ENCODE measurements at regions not wholly inside any gene's neighbourhood (a gene's known extent, or its start where the extent isn't known, plus 50 kb on each side); places are given as distances from the start of the nearest gene placed in this dataset.

DNA sequence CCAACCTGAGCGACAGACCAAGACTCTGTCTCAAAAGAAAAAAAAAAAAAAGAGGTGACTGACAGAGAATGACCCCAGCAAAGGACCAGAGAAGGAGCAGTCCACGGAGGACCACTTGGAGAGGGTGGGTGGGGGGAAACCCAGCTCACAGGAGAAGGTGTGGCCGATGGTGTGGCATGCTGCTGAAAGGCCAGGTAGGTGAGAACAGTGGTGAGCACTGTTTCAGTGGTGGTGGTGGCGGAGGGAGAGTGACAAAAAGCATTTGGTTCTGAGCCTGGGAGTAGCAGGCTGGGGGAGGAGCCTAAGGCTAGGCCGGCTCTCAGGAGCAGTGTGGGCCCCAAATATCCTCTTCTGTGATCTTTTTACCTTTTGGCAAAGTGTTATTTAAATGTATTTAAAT is 63.8 kb downstream of the IRF2BPL start:
- ChIA-PET SMC1A (ENCODE audit: uncharacterized antibody, unreplicated experiment) (interaction anchor here (0.8 to 14.6 kb wide), 10 partner anchors 8 to 88 kb away, joined by 3 to 172 read pairs (median 4); partner anchors contain the start of gene IRF2BPL), POLR2A (interaction anchor here (0.6 to 13.0 kb wide), 10 partner anchors 12 to 79 kb away, joined by 3 to 173 read pairs (median 3); no protein-coding TSS in a partner anchor), RAD21 (ENCODE audit: unreplicated experiment) (interaction anchor here (0.5 to 15.0 kb wide), 9 partner anchors 9 to 156 kb away, joined by 3 to 285 read pairs (median 5); partner anchors contain the start of gene IRF2BPL), CTCF (interaction anchor here (0.6 to 1.5 kb wide), 5 partner anchors 10 to 78 kb away, joined by 3 to 5 read pairs (median 3); no protein-coding TSS in a partner anchor)
- in situ Hi-C loops (cut with MboI) (loop anchor here (5.0 kb wide), 1 partner anchor 78 kb away; no protein-coding TSS in a partner anchor), intact Hi-C loops (cut with micrococcal nuclease; ENCODE audit: unreplicated experiment) (no loop called here)
- Histone ChIP-seq H4K20me1 (ENCODE audit: control insufficient read depth, insufficient read depth) (no peaks in the 10 kb centered on the region), H3K79me2 (ENCODE audit: control insufficient read depth, insufficient read depth, low read length) (peaks cover 12% of the 10 kb centered on the region), H3K4me1 (ENCODE audit: control insufficient read depth, insufficient read depth, low read length) (peaks cover 54% of the 10 kb centered on the region), H3K27me3 (replicated peaks in 1 of 2; ENCODE audit: control insufficient read depth in 2 of 2, insufficient read depth in 2 of 2, low read length in 1 of 2) (no peaks in the 10 kb centered on the region), H2AFZ (ENCODE audit: control insufficient read depth, low read depth, low read length) (no peak overlapping the region), H3K4me2 (ENCODE audit: control insufficient read depth, insufficient read depth) (no peak overlapping the region), H3K4me3 (no peak overlapping the region), H3K9me3 (replicated peaks; ENCODE audit: control insufficient read depth, insufficient read depth, low read length) (no peaks in the 10 kb centered on the region), H3K36me3 (ENCODE audit: control insufficient read depth in 2 of 2, insufficient read depth in 2 of 2, low read length in 1 of 2) (no peaks in the 10 kb centered on the region; a peak in 1 of 4 replicates), H3K9ac (ENCODE audit: control insufficient read depth, insufficient read depth, low read length) (no peak overlapping the region; the same call in 1 of the 2 replicates), H3K27ac (ENCODE audit: control insufficient read depth, insufficient read depth) (peak overlapping the region; percentile 22; the same call in 1 of the 2 replicates)
- DNase-seq (ENCODE audit: low read depth, low spot score) (no peak), FAIRE-seq (no peak), ATAC-seq (peak; percentile 57)
- WGBS (ENCODE audit: insufficient coverage, insufficient replicate concordance, low lambda C conversion rate, missing lambda C conversion rate) = 3% methylated on average over 4 of the region's 5 CpGs
- no TSS peak for BruUV-seq (replicated peaks)
- TF ChIP-seq POLR2A (IDR thresholded peaks at IDR 0.05; ENCODE audit: low read depth, low read length) (no peak), LARP7 (IDR thresholded peaks at IDR 0.05) (no peak), PAX5 (IDR thresholded peaks at IDR 0.05; ENCODE audit: borderline replicate concordance, low read depth, low read length) (no peak; the same call in 1 of the 2 replicates), KLF5 (IDR thresholded peaks at IDR 0.05; ENCODE audit: partially characterized antibody) (no peak), SIX5 (IDR thresholded peaks at IDR 0.05; ENCODE audit: low read depth, low read length, severe bottlenecking) (no peak), JUNB (IDR thresholded peaks at IDR 0.05) (no peak), TCF3 (IDR thresholded peaks at IDR 0.05; ENCODE audit: borderline replicate concordance, insufficient read depth, low read depth, low read length) (no peak), RELA (IDR thresholded peaks at IDR 0.05; ENCODE audit: borderline replicate concordance, partially characterized antibody) (peak; percentile 83), IKZF1 (conservative IDR thresholded peaks at IDR 0.05) (peak; percentile 52; the same call in 1 of the 2 replicates), CREM (IDR thresholded peaks at IDR 0.05; ENCODE audit: low read depth) (no peak), ZNF622 (IDR thresholded peaks at IDR 0.05) (no peak), POLR2AphosphoS2 (IDR thresholded peaks at IDR 0.05; ENCODE audit: low read depth, low read length) (no peak), WRNIP1 (IDR thresholded peaks at IDR 0.05; ENCODE audit: borderline replicate concordance, low read depth, low read length) (no peak)
- TF ChIP-seq, protein P1, sequence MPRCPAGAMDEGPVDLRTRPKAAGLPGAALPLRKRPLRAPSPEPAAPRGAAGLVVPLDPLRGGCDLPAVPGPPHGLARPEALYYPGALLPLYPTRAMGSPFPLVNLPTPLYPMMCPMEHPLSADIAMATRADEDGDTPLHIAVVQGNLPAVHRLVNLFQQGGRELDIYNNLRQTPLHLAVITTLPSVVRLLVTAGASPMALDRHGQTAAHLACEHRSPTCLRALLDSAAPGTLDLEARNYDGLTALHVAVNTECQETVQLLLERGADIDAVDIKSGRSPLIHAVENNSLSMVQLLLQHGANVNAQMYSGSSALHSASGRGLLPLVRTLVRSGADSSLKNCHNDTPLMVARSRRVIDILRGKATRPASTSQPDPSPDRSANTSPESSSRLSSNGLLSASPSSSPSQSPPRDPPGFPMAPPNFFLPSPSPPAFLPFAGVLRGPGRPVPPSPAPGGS (IDR thresholded peaks at IDR 0.05; ENCODE audit: borderline replicate concordance, insufficient read depth, low read depth, low read length, poor library complexity, severe bottlenecking) = no peak
- TF ChIP-seq, protein P2, sequence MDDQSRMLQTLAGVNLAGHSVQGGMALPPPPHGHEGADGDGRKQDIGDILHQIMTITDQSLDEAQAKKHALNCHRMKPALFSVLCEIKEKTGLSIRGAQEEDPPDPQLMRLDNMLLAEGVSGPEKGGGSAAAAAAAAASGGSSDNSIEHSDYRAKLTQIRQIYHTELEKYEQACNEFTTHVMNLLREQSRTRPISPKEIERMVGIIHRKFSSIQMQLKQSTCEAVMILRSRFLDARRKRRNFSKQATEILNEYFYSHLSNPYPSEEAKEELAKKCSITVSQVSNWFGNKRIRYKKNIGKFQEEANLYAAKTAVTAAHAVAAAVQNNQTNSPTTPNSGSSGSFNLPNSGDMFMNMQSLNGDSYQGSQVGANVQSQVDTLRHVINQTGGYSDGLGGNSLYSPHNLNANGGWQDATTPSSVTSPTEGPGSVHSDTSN (IDR thresholded peaks at IDR 0.05; ENCODE audit: insufficient replicate concordance, low read depth, low read length) = peak; percentile 18
- TF ChIP-seq, protein P3, sequence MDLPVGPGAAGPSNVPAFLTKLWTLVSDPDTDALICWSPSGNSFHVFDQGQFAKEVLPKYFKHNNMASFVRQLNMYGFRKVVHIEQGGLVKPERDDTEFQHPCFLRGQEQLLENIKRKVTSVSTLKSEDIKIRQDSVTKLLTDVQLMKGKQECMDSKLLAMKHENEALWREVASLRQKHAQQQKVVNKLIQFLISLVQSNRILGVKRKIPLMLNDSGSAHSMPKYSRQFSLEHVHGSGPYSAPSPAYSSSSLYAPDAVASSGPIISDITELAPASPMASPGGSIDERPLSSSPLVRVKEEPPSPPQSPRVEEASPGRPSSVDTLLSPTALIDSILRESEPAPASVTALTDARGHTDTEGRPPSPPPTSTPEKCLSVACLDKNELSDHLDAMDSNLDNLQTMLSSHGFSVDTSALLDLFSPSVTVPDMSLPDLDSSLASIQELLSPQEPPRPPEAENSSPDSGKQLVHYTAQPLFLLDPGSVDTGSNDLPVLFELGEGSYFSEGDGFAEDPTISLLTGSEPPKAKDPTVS (IDR thresholded peaks at IDR 0.05; ENCODE audit: low read depth, low read length) = no peak
- TF ChIP-seq, protein P4, sequence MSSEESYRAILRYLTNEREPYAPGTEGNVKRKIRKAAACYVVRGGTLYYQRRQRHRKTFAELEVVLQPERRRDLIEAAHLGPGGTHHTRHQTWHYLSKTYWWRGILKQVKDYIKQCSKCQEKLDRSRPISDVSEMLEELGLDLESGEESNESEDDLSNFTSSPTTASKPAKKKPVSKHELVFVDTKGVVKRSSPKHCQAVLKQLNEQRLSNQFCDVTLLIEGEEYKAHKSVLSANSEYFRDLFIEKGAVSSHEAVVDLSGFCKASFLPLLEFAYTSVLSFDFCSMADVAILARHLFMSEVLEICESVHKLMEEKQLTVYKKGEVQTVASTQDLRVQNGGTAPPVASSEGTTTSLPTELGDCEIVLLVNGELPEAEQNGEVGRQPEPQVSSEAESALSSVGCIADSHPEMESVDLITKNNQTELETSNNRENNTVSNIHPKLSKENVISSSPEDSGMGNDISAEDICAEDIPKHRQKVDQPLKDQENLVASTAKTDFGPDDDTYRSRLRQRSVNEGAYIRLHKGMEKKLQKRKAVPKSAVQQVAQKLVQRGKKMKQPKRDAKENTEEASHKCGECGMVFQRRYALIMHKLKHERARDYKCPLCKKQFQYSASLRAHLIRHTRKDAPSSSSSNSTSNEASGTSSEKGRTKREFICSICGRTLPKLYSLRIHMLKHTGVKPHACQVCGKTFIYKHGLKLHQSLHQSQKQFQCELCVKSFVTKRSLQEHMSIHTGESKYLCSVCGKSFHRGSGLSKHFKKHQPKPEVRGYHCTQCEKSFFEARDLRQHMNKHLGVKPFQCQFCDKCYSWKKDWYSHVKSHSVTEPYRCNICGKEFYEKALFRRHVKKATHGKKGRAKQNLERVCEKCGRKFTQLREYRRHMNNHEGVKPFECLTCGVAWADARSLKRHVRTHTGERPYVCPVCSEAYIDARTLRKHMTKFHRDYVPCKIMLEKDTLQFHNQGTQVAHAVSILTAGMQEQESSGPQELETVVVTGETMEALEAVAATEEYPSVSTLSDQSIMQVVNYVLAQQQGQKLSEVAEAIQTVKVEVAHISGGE (CRISPR knock-in tag; IDR thresholded peaks at IDR 0.05) = no peak

Data from GM12878 (cell line).